Fibroblast of lung (primary cell): ENCODE measurements at regions not wholly inside any gene's neighbourhood (a gene's known extent, or its start where the extent isn't known, plus 50 kb on each side); places are given as distances from the start of the nearest gene placed in this dataset.

ENCODE experiments used
- DNase-seq, 2 donors: peaks; one replicate each; pipeline versions ENCODE4 v3.0.0 to v3.0.0-alpha.2; 2010; ENCODE audit warnings: low read depth in 2 of 2
- H2AFZ ChIP-seq: 2 replicates; pipeline ENCODE4 v1.5.1; 2012; ENCODE audit warnings: low read length, control low read depth, inconsistent platforms
- H3K27ac ChIP-seq: 2 replicates; pipeline ENCODE4 v1.5.1; 2011; ENCODE audit warnings: low read length, control low read depth; ENCODE audit not compliant: insufficient read depth
- H3K27me3 ChIP-seq: 2 replicates; pipeline ENCODE4 v1.5.1; 2011; ENCODE audit warnings: mild to moderate bottlenecking, low read length; ENCODE audit not compliant: control insufficient read depth, insufficient read depth
- H3K36me3 ChIP-seq: 2 replicates; pipeline ENCODE4 v1.5.1; 2011; ENCODE audit warnings: low read length; ENCODE audit not compliant: control insufficient read depth, insufficient read depth
- H3K4me1 ChIP-seq: 2 replicates; pipeline ENCODE4 v1.5.1; 2011; ENCODE audit warnings: low read length; ENCODE audit not compliant: control insufficient read depth, insufficient read depth; ENCODE audit errors: extremely low read depth
- H3K4me2 ChIP-seq: 2 replicates; pipeline ENCODE4 v1.5.1; 2011; ENCODE audit warnings: low read length, control low read depth; ENCODE audit not compliant: insufficient read depth; ENCODE audit errors: extremely low read depth
- H3K4me3 ChIP-seq, 4 experiments: fragments of 200-600 bp in 1 of 4; sonication (generic) in 1 of 4; replicated peaks in 1 of 4; 2 replicates each; pipeline ENCODE4 v1.5.1; 2011 to 2016; ENCODE audit warnings: low read length in 4 of 4, low read depth in 3 of 4, mild to moderate bottlenecking in 3 of 4, control low read depth in 2 of 4, inconsistent platforms in 1 of 4, mixed read lengths in 1 of 4; ENCODE audit not compliant: insufficient read depth in 1 of 4; ENCODE audit errors: control extremely low read depth in 1 of 4
- H3K79me2 ChIP-seq: 2 replicates; pipeline ENCODE4 v1.5.1; 2012; ENCODE audit warnings: mild to moderate bottlenecking, low read length, inconsistent platforms; ENCODE audit not compliant: control insufficient read depth, insufficient read depth
- H3K9ac ChIP-seq: 2 replicates; pipeline ENCODE4 v1.5.1; 2011; ENCODE audit warnings: mild to moderate bottlenecking, low read length, control low read depth; ENCODE audit not compliant: insufficient read depth
- H3K9me3 ChIP-seq: 2 replicates; pipeline ENCODE4 v1.5.1; 2012; ENCODE audit warnings: low read depth, low read length; ENCODE audit not compliant: control insufficient read depth, insufficient read depth
- H4K20me1 ChIP-seq: 2 replicates; pipeline ENCODE4 v1.5.1; 2011; ENCODE audit warnings: low read length; ENCODE audit not compliant: control insufficient read depth, insufficient read depth; ENCODE audit errors: extremely low read depth
- CTCF ChIP-seq, 2 donors: IDR thresholded peaks in 1 of 2; conservative IDR thresholded peaks in 1 of 2; 1 replicate in 1 of 2; 2 replicates in 1 of 2; pipeline ENCODE4 v1.5.1; 2011 to 2012; ENCODE audit warnings: low read length in 2 of 2, control low read depth in 1 of 2, inconsistent platforms in 1 of 2, low read depth in 1 of 2, mild to moderate bottlenecking in 1 of 2
- EZH2 ChIP-seq: IDR thresholded peaks from 2 replicates; pipeline ENCODE4 v1.5.1; 2012; ENCODE audit warnings: low read length, control low read depth, mild to moderate bottlenecking; ENCODE audit errors: missing control alignments

- H3K79me2 ChIP-seq, result no peaks in the 10 kb centered on the region
- no peak overlapping the region for H3K4me3 ChIP-seq
- H4K20me1 ChIP-seq, result no peaks in the 10 kb centered on the region
- no peaks in the 10 kb centered on the region for H3K36me3 ChIP-seq
- no peak overlapping the region for H2AFZ ChIP-seq
- TF ChIP-seq EZH2 (no peak), CTCF (conservative IDR thresholded peaks at IDR 0.05 in 1 of 2, IDR thresholded peaks at IDR 0.05 in 1 of 2; ENCODE audit: low read depth in 1 of 2, low read length in 2 of 2) (no peak)
- H3K9me3 ChIP-seq, result no peaks in the 10 kb centered on the region
- no peaks in the 10 kb centered on the region for H3K4me1 ChIP-seq
- H3K4me2 ChIP-seq, result no peak overlapping the region
- DNase-seq, result no peak
- no peak overlapping the region for H3K9ac ChIP-seq
- no peaks in the 10 kb centered on the region for H3K27me3 ChIP-seq
- no peak overlapping the region for H3K27ac ChIP-seq
These were observed 561.1 kb upstream of the ZNF804A start for GRCh38 chr2:184037273-184037672.

- Histone ChIP-seq H3K36me3 (no peaks in the 10 kb centered on the region), H3K27me3 (no peaks in the 10 kb centered on the region), H3K4me3 (no peak overlapping the region), H3K4me2 (no peak overlapping the region), H3K9me3 (no peaks in the 10 kb centered on the region), H2AFZ (no peak overlapping the region), H3K4me1 (no peaks in the 10 kb centered on the region), H4K20me1 (no peaks in the 10 kb centered on the region), H3K79me2 (no peaks in the 10 kb centered on the region), H3K9ac (no peak overlapping the region), H3K27ac (no peak overlapping the region)
- DNase-seq, result no peak
- TF ChIP-seq CTCF (conservative IDR thresholded peaks at IDR 0.05 in 1 of 2, IDR thresholded peaks at IDR 0.05 in 1 of 2; ENCODE audit: low read depth in 1 of 2, low read length in 2 of 2) (no peak), EZH2 (no peak)
These were observed 558.8 kb upstream of the ZNF804A start for GRCh38 chr2:184039493-184039892.

DNA sequence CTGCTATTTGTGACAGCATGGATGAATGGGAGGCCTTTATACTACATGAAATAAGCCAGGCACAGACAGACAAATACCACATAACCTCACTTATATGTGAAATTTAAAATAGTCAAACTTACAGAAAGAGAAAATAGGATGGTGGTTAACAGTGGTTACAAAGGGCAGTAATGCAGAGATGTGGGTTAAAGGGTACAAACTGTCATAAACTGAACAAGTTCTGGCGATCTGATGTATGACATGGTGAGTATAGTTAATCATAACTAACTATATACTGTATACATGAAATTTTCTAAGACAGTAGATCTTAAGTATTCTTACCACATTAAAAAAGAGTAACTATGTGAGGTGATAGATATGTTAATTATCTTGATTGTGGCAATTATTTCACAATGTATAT, 558.1 kb upstream of the ZNF804A start:
- Histone ChIP-seq H3K4me2 (no peak overlapping the region), H3K4me3 (no peak overlapping the region), H3K4me1 (no peaks in the 10 kb centered on the region), H3K79me2 (no peaks in the 10 kb centered on the region), H3K9ac (no peak overlapping the region), H4K20me1 (no peaks in the 10 kb centered on the region), H3K9me3 (no peaks in the 10 kb centered on the region), H3K27me3 (no peaks in the 10 kb centered on the region), H3K27ac (no peak overlapping the region), H3K36me3 (no peaks in the 10 kb centered on the region), H2AFZ (no peak overlapping the region)
- DNase-seq, result no peak
- no peak for TF ChIP-seq EZH2
- no peak for TF ChIP-seq CTCF (conservative IDR thresholded peaks at IDR 0.05 in 1 of 2, IDR thresholded peaks at IDR 0.05 in 1 of 2; ENCODE audit: low read depth in 1 of 2, low read length in 2 of 2)
